ENCODE measurements at regions not wholly inside any gene's neighbourhood (a gene's known extent, or its start where the extent isn't known, plus 50 kb on each side); places are given as distances from the start of the nearest gene placed in this dataset.

DNA sequence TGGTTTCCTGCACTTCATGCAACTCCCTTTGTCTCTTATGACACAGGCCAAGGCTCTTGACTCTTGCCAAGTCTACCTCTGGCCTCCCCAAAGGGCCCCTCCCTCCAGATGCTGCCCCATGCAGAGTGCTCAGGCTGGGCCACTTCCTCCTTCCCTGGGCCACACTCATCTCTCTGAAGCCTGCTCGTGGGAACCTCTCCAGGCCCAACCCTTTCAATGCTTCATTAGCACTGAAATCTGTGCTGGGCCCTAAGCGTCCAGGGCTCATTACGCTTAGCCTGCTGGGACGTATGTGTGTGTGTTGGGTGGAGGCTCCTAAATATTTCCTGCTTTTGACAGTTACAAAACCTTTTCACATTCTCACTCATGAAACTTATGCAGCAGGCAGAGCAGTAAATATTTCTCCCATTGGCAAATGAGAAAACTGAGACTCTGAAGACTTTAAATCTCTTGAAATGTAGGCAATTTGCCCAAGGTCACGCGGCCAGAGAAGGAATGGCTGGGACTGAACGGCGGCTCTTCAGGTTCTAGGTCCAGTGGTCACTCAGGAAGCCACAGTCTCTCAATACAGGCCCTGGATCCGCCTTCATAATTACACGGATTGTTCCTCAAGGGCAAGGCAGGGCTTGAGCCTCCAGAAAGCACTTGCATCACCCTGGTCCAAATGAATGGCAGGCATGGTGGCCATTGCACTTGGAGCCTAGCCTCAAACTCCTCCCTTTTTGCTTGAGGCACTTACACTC lies 241.7 kb upstream of the HES1 start:
- intact Hi-C loops (cut with DNase I, micrococcal nuclease): no loop called here

DNA sequence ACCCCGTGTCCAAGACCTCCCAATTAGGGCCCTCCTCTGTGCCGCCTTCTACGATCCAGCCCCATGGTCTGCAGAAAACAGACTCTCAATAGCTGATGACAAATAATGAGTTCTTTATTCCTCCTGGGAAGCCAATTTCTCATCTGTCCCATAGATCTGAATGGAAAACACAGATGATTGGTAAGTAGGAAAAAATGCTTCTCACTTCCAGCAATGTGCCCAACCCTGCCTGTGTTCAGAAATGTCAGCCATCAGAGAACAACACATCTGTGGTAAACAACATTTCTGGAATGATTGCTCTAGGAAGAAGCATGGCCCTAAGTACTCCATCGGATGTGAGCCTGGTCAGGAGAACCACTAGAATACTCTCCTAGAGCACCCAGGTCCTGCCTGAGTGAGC lies 240.5 kb upstream of the HES1 start:
- H3K4me1 ChIP-seq (ENCODE audit: low read depth): peaks cover 11% of the 10 kb centered on the region
- ATAC-seq: no peak
- no peaks in the 10 kb centered on the region for H3K36me3 ChIP-seq (ENCODE audit: low read depth)
- intact Hi-C loops (cut with DNase I, micrococcal nuclease): no loop called here
- no peak for DNase-seq
- no peaks in the 10 kb centered on the region for H3K9me3 ChIP-seq
- TF ChIP-seq, protein P1, sequence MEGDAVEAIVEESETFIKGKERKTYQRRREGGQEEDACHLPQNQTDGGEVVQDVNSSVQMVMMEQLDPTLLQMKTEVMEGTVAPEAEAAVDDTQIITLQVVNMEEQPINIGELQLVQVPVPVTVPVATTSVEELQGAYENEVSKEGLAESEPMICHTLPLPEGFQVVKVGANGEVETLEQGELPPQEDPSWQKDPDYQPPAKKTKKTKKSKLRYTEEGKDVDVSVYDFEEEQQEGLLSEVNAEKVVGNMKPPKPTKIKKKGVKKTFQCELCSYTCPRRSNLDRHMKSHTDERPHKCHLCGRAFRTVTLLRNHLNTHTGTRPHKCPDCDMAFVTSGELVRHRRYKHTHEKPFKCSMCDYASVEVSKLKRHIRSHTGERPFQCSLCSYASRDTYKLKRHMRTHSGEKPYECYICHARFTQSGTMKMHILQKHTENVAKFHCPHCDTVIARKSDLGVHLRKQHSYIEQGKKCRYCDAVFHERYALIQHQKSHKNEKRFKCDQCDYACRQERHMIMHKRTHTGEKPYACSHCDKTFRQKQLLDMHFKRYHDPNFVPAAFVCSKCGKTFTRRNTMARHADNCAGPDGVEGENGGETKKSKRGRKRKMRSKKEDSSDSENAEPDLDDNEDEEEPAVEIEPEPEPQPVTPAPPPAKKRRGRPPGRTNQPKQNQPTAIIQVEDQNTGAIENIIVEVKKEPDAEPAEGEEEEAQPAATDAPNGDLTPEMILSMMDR (IDR thresholded peaks at IDR 0.05): no peak
- no peak overlapping the region for H3K4me3 ChIP-seq

More for the DNA sequence above, 241.7 kb upstream of the HES1 start:
- H3K36me3 ChIP-seq (ENCODE audit: low read depth): no peaks in the 10 kb centered on the region
- peaks cover 18% of the 10 kb centered on the region for H3K4me1 ChIP-seq (ENCODE audit: low read depth)
- DNase-seq: peak in 2 of 3 donors; percentile 67 to 75
- H3K4me3 ChIP-seq: no peak overlapping the region
- H3K9me3 ChIP-seq: no peaks in the 10 kb centered on the region
- peak; percentile 75 for ATAC-seq
- TF ChIP-seq, protein P1 (IDR thresholded peaks at IDR 0.05): no peak

DNA sequence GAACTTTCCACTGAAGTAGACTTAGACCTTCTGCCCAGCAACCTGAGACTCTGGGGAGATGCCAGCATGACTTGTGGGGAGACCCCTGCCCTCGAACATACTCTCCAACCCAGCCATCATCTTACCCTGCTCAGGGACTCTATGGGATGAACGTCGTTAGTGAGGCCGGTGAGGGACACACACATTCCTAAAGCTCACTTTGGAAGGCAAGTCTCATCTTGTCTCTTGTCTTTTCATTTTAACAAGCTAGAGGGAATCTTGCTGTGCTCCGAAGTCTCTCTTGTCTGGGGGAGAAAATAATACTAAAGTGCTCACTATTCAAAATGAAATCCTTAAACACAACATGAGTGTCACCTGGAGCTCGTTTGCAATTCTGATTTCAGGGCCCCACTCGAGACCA lies 239.5 kb upstream of the HES1 start:
- no peak for ATAC-seq
- H3K4me1 ChIP-seq (ENCODE audit: low read depth): peaks cover 11% of the 10 kb centered on the region

DNA sequence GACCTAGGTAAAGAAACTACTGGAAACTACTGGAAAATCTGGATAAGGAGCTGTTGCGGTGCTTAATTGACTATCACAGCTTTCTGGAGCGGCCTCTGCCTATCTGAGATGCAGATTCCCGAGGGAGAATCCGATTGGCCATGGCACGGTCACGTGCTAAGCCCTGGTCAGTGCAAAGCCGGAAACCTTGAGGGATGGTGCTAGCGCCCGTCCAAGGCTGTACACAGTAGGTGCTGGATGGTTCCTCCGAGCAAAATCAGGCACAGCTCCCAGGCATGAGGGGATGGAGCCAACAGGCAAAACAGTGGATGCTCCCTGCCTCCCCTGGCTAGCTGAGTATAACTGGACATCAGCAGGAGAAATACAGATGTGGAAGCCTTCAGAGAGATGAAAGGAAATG lies 238.7 kb upstream of the HES1 start:
- no peak for DNase-seq
- Histone ChIP-seq H3K4me3 (no peak overlapping the region), H3K4me1 (ENCODE audit: low read depth) (peaks cover 11% of the 10 kb centered on the region), H3K36me3 (ENCODE audit: low read depth) (no peaks in the 10 kb centered on the region), H3K9me3 (no peaks in the 10 kb centered on the region)
- intact Hi-C loops (cut with DNase I, micrococcal nuclease): no loop called here
- no peak for ATAC-seq
- TF ChIP-seq, protein P1 (IDR thresholded peaks at IDR 0.05): no peak

More for the DNA sequence above, 239.5 kb upstream of the HES1 start:
- DNase-seq: no peak
- H3K9me3 ChIP-seq: no peaks in the 10 kb centered on the region
- TF ChIP-seq, protein P1 (IDR thresholded peaks at IDR 0.05): no peak
- intact Hi-C loops (cut with DNase I, micrococcal nuclease): no loop called here
- H3K36me3 ChIP-seq (ENCODE audit: low read depth): no peaks in the 10 kb centered on the region
- H3K4me3 ChIP-seq: no peak overlapping the region

DNA sequence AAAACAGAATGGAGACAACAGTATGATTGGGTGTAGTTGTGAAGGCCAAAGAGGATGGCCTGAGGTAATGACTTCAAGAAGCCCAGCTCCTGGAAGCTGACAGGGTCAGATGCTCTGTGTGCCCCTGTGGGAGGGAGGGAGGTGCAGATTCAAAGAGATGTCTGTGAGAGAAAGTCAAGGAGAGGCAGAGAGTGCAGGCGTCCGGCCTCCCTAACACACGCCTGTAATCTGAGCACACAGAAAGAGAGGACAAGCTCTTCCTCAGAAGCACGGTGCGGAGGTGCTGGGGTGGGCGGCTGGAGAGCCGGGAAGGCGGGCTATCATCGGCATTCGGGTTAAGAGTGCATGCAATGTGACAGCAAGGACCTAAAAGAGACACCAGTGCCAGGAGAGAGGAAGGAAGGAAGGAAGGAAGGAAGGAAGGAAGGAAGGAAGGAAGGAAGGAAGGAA lies 238.2 kb upstream of the HES1 start:
- intact Hi-C loops (cut with DNase I, micrococcal nuclease): no loop called here
- Histone ChIP-seq H3K4me3 (no peak overlapping the region), H3K4me1 (ENCODE audit: low read depth) (peaks cover 11% of the 10 kb centered on the region), H3K36me3 (ENCODE audit: low read depth) (no peaks in the 10 kb centered on the region), H3K9me3 (no peaks in the 10 kb centered on the region)
- DNase-seq: no peak
- no peak for ATAC-seq
- TF ChIP-seq, protein P1 (IDR thresholded peaks at IDR 0.05): no peak
